ENCODE measurements at regions not wholly inside any gene's neighbourhood (a gene's known extent, or its start where the extent isn't known, plus 50 kb on each side); places are given as distances from the start of the nearest gene placed in this dataset.
"Not testable (repeated sequence)": the region's sequence is repeated elsewhere in the genome, so short reads cannot be mapped to it uniquely, and the experiment has no call there.

GRCh38 chr12:92987362-92987761 is 58.3 kb upstream of the EEA1 start:
- DNase-seq: peak; percentile 74 to 87 (median 75)

- DNase-seq: peak in 2 of 3 donors; percentile 26 to 50
Observed at GRCh38 chr12:92987846-92988621, 58.9 kb upstream of the EEA1 start.

- DNase-seq: no peak
Observed at GRCh38 chr12:92988622-92989130, 59.6 kb upstream of the EEA1 start.

GRCh38 chr12:92989715-92990484 is 60.8 kb upstream of the EEA1 start:
- no peak for DNase-seq

DNA sequence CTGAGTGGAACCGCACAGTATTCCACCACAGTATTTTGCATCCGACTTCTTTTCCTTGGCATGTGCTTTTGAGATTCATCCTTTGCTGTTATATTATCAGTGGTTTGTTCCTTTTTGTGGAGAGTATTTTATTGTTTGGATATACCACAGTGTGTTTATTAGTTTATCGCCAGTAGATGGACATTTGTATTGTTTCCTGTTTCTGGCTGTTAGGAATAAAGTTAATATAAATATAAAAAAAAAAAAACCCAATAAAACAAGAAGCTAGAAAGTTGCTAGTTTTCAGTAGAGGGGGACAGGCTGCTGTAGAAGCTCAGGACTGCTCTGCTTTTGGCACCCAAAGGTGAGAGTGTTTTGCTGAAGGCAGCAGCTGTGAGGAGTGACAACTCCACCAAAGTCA is 62.0 kb upstream of the EEA1 start:
- no peak for DNase-seq

GRCh38 chr12:92992041-92992440 is 62.9 kb upstream of the EEA1 start:
- DNase-seq: no peak

DNA sequence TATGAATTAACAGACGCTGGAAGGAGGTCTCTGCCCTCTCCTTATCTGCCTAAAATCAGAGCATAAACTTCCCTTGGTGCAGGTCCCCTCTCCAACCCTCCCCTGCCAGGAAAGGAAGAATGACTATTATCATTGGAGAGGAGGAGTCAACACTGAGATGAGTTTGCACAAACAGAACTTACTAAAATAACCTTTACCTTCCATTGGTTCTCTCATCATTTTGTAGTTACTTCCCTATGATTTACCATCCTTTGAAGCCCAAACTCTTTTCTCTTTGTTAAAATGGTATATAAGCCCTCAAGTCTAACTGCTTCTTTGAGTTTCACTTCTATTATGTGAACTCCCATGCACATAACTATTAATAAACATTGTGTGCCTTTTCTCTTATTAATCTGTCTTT is 64.2 kb upstream of the EEA1 start:
- DNase-seq: no peak

- no peak for DNase-seq
Observed at GRCh38 chr12:92995258-92995903, 66.3 kb upstream of the EEA1 start.

GRCh38 chr12:93000026-93000425 is 70.9 kb upstream of the EEA1 start:
- no peak for DNase-seq

DNA sequence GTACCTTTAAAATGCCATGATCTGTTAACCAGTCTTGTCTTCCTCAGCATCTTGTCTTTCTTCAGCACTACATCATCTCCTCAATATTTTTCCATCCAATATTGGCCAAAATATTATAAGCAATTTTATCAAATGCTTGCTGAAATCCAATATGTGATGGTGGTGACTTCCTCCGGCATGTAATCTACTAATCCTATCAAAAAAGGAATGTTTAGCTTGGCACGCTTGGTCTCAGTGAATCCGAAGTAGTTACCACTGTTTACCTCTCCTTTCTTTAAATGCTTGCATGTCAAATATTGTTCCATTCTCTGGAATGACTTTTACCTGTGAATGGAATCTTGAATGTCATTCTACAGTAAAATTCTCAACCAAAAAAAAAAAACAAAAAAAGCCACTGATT is 72.3 kb upstream of the EEA1 start:
- DNase-seq: no peak

DNA sequence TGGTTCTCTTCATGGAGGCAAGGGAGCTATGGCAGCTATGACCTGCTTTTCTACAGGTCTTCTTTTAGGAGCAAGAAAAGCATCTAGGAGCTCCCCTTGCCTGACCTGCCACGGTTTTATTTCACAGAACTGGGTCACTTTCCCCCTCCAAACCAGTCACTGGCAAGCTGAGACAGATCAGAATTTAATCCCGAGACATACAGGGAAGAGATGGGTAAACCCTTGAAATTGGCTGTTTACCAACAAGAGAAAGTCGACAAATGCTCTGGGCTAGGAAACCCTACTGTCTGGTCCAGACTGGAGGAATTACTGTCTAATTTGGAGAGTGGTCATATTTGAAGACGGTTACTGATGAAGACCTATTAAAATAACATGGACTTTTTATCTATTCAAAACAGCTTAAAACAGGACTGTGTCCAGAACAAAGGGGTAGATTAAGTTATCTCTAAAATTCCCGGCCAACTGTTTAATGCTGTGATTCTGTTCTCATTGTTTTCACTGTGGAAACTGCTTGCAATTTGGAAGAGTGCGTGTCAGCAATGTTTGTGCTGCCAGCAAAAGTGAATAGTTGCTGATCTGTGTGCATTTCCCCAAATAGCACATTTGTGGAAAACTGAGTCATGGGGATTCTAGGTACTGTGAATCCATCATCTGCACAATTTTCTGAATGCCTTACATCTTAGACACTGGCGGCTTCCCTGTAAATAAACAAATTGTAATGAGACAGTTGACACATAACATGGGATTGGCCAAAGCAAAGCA is 73.4 kb upstream of the EEA1 start:
- peak; percentile 61 to 84 (median 70) for DNase-seq

- no peak for DNase-seq
Observed at GRCh38 chr12:93003531-93004239, 74.6 kb upstream of the EEA1 start.

GRCh38 chr12:93005928-93006392 is 76.9 kb upstream of the EEA1 start:
- no peak for DNase-seq

DNA sequence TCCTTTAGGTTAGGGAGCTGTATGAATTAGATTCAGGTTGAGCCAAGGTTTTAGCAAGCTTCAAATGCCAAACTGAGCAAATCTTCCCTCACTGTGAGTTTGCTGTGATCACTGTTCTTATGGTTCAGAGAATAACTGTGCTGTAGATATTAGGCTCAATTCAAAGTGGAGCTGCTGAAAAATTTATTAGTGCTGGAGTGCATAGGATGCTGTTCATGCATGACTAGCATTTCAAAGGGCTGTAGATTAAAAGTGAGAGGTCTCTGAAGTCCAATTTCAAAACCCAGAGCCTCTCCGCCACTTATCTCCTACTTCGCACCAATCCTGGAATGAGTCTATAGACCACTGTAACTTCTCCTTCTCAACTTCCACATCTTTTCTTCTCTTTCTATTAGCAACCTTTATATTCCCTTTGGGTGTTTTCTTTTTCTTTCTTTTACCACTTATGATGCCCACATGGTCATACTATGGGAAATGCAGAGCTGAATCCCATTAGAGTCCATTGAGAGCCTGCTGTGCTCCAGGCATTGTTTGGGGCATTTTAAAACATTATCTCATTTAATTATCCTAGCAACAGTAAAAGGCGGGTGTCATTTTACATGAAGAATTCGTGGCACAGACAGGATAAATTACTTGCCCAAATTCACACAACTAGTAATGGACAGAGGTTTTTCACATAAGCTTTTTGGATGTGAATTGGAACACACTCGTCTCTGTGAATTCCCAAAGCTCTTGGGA is 77.5 kb upstream of the EEA1 start:
- no peak for DNase-seq

DNA sequence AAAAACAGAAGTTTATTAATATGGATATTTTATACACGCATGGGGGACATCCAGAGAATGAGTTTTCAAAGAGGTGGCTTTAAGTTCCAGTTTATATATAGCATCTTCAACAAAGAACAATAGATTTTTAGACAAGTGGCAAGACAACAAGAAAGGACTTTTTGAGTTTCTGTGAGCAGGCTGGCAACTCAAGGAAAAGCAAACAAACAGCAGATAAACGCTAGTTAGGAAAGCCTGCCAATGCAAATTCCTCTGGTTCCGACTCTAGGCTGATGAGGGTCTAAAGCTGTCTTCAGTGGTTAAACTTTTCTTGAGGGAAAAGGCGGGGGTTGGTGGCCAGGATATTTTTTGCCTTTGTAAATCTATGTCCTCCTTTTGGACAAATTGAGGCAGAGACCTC is 78.4 kb upstream of the EEA1 start:
- no peak for DNase-seq

DNA sequence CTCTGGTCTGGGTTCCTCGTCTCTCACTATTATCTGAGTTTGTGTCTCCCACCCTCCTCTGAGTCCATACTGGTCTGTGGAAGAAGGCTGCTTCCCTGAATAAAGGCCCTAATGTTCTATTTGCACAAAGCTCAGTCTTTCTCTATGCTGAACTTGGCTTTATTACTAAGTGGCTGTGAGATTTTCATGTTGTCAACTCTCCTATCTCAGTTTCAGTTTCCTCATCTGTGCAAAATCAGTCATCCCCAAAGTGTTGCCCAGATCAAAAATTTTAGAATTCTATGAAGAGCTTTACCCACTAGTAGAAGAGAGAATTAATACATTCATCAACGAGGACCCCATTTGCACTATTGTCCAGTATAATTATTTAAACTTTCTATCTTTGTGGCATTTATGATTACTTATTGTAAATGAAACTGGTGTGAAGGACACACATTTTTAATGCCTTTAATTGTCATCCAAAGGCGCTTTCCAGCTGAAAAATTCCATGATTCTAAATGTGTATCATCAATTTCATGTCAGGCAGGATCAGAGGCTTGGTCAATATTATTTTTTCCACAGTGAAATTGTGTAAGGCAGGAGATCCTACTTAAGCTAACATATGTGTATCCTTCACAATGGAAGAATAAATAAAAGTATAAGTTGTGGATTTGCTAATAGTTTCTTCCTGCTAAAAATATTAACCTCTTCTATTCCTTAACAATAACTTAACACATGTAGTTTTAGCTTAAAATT is 79.1 kb upstream of the EEA1 start:
- no peak for DNase-seq

- DNase-seq: not testable (repeated sequence)
Observed at GRCh38 chr12:93008880-93009279, 79.8 kb upstream of the EEA1 start.

DNA sequence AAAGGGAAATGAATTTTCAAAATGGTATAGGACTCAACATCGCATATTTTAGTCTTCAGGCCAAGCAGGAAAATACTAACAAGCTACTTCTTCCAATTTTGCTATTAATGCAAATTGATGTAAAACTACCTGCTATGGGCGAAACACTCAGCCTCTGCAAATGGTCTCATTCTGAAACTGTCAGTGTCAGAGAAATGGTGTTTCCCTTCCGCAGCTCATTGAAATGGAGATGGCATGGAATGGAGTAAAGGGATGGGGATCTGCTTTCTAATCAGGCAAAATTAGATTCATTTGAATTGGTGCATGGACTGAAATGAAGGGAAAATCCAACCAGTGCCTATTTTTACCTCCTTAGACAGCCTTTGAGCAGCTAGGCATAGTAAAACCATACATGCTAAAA is 80.4 kb upstream of the EEA1 start:
- no peak for DNase-seq

GRCh38 chr12:93010461-93010860 is 81.4 kb upstream of the EEA1 start:
- no peak for DNase-seq

- no peak for DNase-seq
Observed at GRCh38 chr12:93011100-93011499, 82.0 kb upstream of the EEA1 start.

All from muscle of back (tissue), 3 donors.